Brain microvascular endothelial cell (primary cell): ENCODE measurements at regions not wholly inside any gene's neighbourhood (a gene's known extent, or its start where the extent isn't known, plus 50 kb on each side); places are given as distances from the start of the nearest gene placed in this dataset.
"Not testable (repeated sequence)": the region's sequence is repeated elsewhere in the genome, so short reads cannot be mapped to it uniquely, and the experiment has no call there.

Experiments
- DNase-seq: peaks from one replicate; pipeline ENCODE4 v3.0.0-alpha.2; 2020
- H3K27ac ChIP-seq: fragments of 250-450 bp; sonication (Bioruptor Pico); 2 replicates; pipeline ENCODE4 v1.5.1; 2020; ENCODE audit warnings: mild to moderate bottlenecking, moderate library complexity
- H3K27me3 ChIP-seq: fragments of 250-450 bp; sonication (Bioruptor Pico); replicated peaks from 2 replicates; pipeline ENCODE4 v1.5.1; 2020; ENCODE audit warnings: mild to moderate bottlenecking
- H3K36me3 ChIP-seq: fragments of 250-450 bp; sonication (Bioruptor Pico); replicated peaks from 2 replicates; pipeline ENCODE4 v1.5.1; 2020; ENCODE audit warnings: mild to moderate bottlenecking
- H3K4me3 ChIP-seq: 2 replicates; pipeline ENCODE4 v1.5.1; 2011; ENCODE audit warnings: low read depth, mild to moderate bottlenecking, control low read depth, low read length, moderate library complexity
- CTCF ChIP-seq: IDR thresholded peaks from 2 replicates; pipeline ENCODE4 v1.5.1; 2011; ENCODE audit warnings: low read depth, mild to moderate bottlenecking, moderate library complexity, low read length, control low read depth, inconsistent platforms; ENCODE audit errors: missing control alignments
- in situ Hi-C: cut with HindIII; loops from 2 replicates; pipeline ENCODE4 v1.10.0; 2017; ENCODE audit warnings: low sequenced_read_pairs, low pct_ligation_motif_present

DNA sequence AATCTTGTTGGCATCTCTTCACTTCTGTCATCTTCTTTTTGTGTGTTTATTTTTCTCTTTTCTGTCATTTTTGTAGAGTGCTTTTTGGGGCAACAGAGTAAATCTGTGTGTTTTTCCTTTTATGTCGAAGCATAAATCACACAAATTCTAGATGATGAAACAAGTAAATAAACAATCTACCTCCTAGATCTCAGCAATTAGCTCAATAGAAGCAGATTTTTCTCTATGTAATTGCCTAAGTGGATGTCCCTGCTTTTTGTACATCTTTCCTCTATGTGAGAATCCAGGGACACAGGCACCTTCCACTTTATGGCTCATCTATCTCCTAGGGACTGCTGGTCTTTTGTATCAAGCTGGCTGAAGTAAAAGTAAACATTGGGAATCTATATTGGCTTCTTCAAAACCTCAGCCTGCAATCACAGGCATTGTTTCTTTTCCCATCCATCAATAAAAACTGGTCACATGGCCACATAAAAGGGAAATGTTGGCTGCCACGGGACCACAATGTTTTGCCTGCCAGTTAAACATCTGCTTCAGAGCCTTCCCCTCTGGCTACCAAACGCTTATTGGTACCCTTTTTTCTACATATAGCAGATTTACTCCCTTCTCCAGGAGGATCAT, 323.8 kb downstream of the LMO7 start:
- H3K27ac ChIP-seq, result no peak overlapping the region
- in situ Hi-C loops, result no loop called here
- H3K4me3 ChIP-seq, result no peak overlapping the region
- no peak for DNase-seq
- TF ChIP-seq CTCF, result no peak
- no peaks in the 10 kb centered on the region for H3K36me3 ChIP-seq
- no peaks in the 10 kb centered on the region for H3K27me3 ChIP-seq

DNA sequence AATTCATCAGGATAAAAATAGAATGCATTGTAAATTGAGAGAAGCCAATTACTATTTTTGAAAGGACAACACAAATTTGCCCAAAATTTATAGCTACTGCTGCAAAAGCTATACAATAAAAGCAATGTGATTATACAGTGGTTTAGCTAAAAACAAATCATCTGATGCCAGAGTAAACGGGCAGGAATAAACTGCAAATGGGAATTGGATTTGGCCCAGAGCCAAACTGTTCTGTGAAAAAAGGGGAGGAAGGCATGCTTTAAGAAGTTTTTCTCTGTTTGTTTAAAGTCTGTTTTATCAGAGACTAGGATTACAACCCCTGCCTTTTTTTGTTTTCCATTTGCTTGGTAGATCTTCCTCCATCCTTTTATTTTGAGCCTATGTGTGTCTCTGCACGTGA, 317.5 kb downstream of the LMO7 start:
- H3K4me3 ChIP-seq, H3K36me3 ChIP-seq, DNase-seq, H3K27me3 ChIP-seq, in situ Hi-C loops, H3K27ac ChIP-seq: not testable (repeated sequence)

- DNase-seq, result no peak
- Histone ChIP-seq H3K27me3 (no peaks in the 10 kb centered on the region), H3K27ac (no peak overlapping the region), H3K36me3 (no peaks in the 10 kb centered on the region), H3K4me3 (no peak overlapping the region)
- no peak for TF ChIP-seq CTCF
- in situ Hi-C loops, result no loop called here
These were observed 311.3 kb downstream of the LMO7 start for GRCh38 chr13:75947448-75947847.

DNA sequence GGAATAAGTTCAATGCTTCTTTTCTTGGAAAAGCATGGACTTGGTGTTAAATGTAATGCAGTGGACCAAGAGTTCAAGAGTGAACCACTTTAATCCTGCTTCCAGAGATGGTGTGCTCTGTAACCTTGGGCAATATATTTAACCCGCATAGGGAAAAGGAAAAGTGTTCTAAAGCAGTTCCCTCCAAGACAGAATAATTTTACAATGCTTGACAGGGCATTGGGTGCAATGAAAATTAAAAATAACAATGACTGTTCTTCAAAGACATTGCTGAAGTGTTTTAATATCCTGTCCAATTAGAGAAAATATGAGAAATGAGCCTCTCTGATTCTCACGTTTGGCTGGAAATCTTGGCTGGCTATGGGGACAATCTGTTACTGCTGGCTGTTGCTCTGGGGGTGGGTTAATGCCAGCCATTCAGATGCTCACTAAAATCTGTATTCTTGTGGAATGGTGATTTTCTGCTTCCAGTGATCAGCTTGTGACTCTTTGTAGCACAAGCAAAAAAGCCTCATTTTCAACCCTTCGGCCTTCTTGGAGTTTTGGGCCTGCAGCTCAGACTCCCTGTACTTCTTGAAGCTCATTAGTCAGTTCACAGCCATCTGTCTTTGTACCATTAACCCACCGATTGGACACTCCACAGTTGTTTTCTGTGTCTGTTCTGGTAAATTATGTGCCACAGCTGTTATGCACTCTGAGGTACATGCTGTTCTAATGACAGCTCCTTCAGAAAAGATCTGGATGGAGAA, 310.6 kb downstream of the LMO7 start:
- TF ChIP-seq CTCF, result no peak
- in situ Hi-C loops, result no loop called here

GRCh38 chr13:75945841-75946482, 309.8 kb downstream of the LMO7 start:
- Histone ChIP-seq H3K27me3 (no peaks in the 10 kb centered on the region), H3K4me3 (no peak overlapping the region), H3K36me3 (no peaks in the 10 kb centered on the region), H3K27ac (no peak overlapping the region)
- TF ChIP-seq CTCF, result no peak
- no peak for DNase-seq
- in situ Hi-C loops, result no loop called here

More for the DNA sequence above, 310.6 kb downstream of the LMO7 start:
- no peak overlapping the region for H3K27ac ChIP-seq
- no peak for DNase-seq
- no peaks in the 10 kb centered on the region for H3K36me3 ChIP-seq
- H3K4me3 ChIP-seq, result no peak overlapping the region
- H3K27me3 ChIP-seq, result no peaks in the 10 kb centered on the region

- Histone ChIP-seq H3K27me3 (no peaks in the 10 kb centered on the region), H3K36me3 (no peaks in the 10 kb centered on the region), H3K4me3 (no peak overlapping the region), H3K27ac (no peak overlapping the region)
- no peak for TF ChIP-seq CTCF
- in situ Hi-C loops, result no loop called here
- no peak for DNase-seq
These were observed 302.9 kb downstream of the LMO7 start for GRCh38 chr13:75938811-75939560.
